ENCODE measurements at regions not wholly inside any gene's neighbourhood (a gene's known extent, or its start where the extent isn't known, plus 50 kb on each side); places are given as distances from the start of the nearest gene placed in this dataset.
A peak's percentile ranks its signal among the peaks of the same experiment; 100 is the strongest.
"Not testable (repeated sequence)": the region's sequence is repeated elsewhere in the genome, so short reads cannot be mapped to it uniquely, and the experiment has no call there.

DNA sequence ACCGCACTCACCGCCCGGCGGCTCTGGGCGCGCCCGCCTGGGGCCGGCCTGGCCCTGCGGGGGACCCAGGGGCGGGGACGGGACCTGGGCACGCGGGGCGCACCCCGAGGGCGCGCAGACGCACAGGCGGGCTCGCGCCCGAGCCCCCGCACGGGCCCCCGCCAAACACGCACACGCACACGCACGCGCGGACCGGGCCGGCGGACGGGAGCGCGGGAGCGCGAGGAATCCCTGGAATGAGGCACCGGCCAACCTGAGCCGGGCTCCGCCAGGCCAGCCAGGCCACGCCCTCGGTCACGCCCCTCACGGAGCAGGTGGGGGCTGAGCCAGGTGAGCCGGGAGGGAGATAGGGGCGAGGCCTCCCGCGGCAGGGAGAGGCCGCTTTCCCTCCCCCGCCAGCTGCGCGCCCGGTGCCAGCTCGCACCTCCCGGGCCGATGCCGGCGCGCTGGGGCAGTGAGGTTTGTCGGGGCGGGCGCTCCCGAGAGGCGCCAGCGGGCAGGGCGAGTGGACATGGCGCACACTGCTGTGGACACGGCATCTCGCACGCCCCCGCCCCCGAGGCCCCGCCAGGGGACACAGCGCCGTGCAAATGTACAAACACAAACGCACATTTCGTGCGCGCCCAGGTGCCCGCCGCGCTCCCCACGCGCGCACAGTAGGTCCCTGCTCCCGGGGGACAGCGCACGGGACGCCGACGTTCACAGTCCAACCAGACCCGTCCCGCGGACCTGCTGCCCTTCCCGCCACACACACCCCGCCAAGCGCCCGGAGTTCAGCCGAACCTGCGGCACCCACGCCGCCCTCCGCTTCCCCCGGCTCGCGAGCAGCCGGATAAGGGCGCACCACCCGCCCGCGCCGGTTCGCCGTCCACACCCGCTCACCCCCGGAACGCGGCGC, 75.9 kb upstream of the VGLL4 start:
- peak overlapping the region; percentile 85 for H3K4me3 Mint-ChIP-seq
- H3K9me3 Mint-ChIP-seq = no peaks in the 10 kb centered on the region
- no peaks in the 10 kb centered on the region for H3K36me3 Mint-ChIP-seq (ENCODE audit: low read depth)
- H3K4me1 Mint-ChIP-seq (ENCODE audit: low read depth) = peaks cover 21% of the 10 kb centered on the region
- H3K27me3 Mint-ChIP-seq (ENCODE audit: low read depth) = peaks cover 35% of the 10 kb centered on the region
- no peak overlapping the region for H3K27ac Mint-ChIP-seq

DNA sequence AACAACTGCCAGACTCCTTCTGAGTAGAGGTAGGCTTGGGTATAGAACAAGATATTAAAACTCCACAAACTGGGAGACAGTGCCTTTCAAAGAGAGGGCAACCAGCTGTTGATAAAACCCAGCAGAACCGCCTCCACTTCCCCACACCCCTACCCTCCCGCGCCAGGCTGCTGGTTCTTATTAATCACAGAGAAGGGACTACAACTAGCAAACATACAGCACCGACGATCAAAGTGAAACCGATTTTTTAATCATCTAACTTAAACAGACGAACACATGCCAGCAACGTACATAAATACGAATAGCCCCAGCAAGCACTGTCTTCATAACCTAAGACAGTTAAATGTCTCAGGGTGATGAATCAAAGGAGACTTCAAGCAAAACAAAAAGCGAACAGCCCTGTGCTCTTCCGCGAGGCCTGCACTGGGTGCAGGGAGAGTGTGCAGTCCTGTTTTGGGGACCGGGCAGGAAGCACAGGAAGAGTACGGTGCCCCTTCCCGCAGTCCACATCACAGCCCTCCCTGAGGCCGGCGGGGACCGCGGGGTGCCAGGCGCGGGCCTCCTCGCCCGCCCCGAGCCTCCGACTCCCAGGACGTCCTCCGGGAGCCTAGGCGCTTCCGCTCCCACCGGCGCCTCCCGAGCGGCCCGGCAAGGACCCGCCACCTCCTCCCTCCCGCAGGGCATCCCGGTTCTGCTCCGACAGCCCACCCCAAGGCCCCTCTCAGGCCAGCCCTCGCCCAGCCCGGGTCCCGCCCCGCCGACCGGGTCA, 75.1 kb upstream of the VGLL4 start:
- Mint-ChIP-seq H3K27me3 (ENCODE audit: low read depth) (peaks cover 35% of the 10 kb centered on the region), H3K27ac (peak overlapping the region; percentile 77), H3K36me3 (ENCODE audit: low read depth) (no peaks in the 10 kb centered on the region), H3K4me3 (peak overlapping the region; percentile 90), H3K9me3 (no peaks in the 10 kb centered on the region), H3K4me1 (ENCODE audit: low read depth) (peaks cover 19% of the 10 kb centered on the region)

DNA sequence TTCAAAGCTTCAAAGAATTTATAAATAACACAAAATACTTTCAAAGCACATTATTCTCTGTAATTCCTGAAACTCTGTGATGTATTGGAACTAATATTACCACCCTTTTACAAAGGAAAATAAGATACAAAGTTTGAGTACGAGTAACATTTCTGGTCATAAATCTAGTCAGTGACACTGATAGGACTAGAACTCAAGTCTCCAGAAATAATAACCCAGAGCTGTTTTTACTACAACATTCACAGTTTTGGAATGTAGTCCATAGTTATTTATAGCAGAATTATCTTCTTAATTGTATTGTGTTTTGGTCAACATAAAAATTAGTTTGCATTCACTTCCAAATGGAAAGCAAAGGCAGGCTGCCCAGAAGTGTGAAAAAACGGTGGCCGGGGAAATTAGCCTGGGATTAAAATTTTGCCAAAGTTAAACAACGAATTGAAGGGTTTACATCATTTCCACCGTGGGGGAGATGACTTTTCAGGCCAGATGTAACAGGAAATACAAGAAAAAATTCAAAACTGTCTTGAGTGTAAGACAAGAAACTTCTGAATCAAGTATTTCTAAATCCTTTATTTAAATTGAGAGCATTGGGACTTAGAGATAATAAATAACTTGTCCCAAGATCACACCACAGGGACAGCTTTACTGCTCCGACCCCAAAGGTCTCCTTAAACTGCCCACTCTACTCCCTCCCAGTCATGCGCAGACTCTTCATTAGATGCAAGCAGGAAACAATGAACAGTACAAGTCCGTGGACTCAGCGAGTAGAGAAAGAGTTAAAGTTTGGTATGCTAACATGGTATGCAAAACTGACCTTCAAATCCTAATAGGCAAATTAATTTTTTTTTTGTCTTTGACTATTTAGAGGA, 74.3 kb upstream of the VGLL4 start:
- Mint-ChIP-seq H3K4me3 (peak overlapping the region; percentile 90), H3K36me3 (ENCODE audit: low read depth) (no peaks in the 10 kb centered on the region), H3K27ac (peak overlapping the region; percentile 77), H3K9me3 (no peaks in the 10 kb centered on the region), H3K27me3 (ENCODE audit: low read depth) (peaks cover 35% of the 10 kb centered on the region), H3K4me1 (ENCODE audit: low read depth) (peaks cover 19% of the 10 kb centered on the region)

DNA sequence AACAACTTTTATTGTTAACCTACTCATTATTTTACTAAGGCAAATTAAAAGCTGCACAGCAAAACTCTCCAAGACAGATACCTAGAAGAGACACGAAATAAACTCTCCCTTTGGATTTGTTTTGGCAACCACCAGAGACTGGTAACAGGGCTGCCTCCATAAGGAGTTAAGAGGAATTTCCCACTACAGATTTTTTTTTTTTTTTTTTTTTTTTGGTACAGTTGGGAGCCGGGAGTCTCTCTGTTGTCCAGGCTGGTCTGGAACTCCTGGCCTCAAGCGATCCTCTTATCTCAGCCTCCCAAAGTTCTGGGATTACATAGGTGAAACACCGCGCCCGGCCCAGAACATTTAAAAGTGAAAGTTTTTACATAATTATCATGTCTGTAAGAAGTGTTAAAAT, 73.6 kb upstream of the VGLL4 start:
- Mint-ChIP-seq H3K27me3 (ENCODE audit: low read depth) (peaks cover 35% of the 10 kb centered on the region), H3K4me3 (no peak overlapping the region), H3K9me3 (no peaks in the 10 kb centered on the region), H3K4me1 (ENCODE audit: low read depth) (peaks cover 19% of the 10 kb centered on the region), H3K27ac (no peak overlapping the region), H3K36me3 (ENCODE audit: low read depth) (no peaks in the 10 kb centered on the region)

DNA sequence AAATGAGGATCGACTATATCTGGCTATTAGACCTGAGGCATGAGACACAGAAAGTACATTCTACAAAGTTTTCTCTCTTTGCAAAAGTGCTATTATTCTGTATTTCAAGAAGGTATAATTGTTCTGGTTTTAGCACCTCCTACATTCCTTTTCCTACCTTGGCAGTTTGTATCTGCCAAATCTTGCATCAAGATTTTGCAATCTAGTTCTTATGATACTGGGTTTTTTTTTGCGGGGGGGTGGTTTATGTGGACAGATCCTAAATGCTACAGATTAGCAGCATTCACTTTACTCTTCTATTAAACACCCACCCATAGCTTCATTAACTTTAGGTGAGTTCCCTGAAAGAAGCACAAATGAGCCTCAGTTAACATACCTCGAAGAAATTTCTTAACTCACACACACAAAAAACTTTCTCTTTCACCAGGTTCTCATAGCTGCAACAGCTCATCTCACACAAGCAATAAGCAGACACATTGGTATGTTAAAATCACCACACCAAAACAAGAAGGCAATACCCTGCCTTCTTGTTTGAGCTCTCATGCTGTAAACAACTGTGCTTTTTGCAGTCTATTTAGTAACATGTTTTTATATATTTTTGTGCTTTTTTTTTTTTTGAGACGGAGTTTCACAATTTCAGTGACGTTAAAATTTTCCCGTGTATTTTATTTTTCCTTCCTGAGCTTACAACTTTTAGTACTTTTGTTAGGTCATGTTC, 73.0 kb upstream of the VGLL4 start:
- Mint-ChIP-seq H3K4me3 (no peak overlapping the region), H3K27me3 (ENCODE audit: low read depth) (peaks cover 30% of the 10 kb centered on the region), H3K36me3 (ENCODE audit: low read depth) (no peaks in the 10 kb centered on the region), H3K27ac (no peak overlapping the region), H3K4me1 (ENCODE audit: low read depth) (peaks cover 19% of the 10 kb centered on the region), H3K9me3 (no peaks in the 10 kb centered on the region)

DNA sequence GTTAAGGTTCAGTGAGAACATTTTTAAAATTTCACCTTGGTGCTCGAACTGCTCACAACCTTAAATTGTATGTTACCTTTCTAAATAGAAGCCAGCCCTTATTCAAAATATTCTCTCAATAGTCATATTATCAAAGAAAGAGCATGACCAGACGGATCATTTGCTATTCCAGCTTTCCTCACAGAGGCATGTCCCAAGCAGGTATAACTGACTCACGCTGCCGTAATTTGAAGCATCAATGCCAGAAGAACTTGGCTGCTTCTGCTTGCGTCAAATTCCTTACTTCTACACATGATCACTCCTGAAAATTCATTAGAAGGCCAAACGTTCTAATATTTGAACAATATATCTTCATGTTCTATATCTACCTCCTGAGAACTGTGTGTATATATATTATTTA, 69.5 kb upstream of the VGLL4 start:
- Mint-ChIP-seq H3K9me3 (peaks cover 9% of the 10 kb centered on the region), H3K4me1 (ENCODE audit: low read depth) (peaks cover 6% of the 10 kb centered on the region), H3K27ac (no peak overlapping the region), H3K4me3 (no peak overlapping the region), H3K27me3 (ENCODE audit: low read depth) (peaks cover 7% of the 10 kb centered on the region), H3K36me3 (ENCODE audit: low read depth) (no peaks in the 10 kb centered on the region)

DNA sequence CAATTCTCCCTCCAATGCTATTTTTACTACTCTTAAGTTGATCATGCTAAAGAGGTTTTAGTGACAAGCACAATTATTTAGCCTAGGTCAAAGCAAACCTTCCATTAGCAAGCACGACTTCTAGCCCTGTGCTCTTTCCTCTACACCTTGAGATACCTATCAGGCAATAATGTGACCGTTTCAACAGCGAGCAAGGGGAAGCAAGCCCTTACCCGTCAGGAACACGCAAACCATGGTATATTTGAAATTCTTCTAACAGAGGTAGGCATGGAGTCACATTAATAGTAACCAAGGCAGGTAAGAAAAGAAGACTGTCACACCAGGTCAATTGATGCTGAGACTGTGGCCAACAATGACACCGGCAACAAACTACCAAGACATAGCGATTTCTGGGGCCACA, 68.9 kb upstream of the VGLL4 start:
- Mint-ChIP-seq H3K36me3 (ENCODE audit: low read depth) (no peaks in the 10 kb centered on the region), H3K27me3 (ENCODE audit: low read depth) (peaks cover 3% of the 10 kb centered on the region), H3K4me1 (ENCODE audit: low read depth) (peaks cover 3% of the 10 kb centered on the region), H3K27ac (no peak overlapping the region), H3K9me3 (peaks cover 9% of the 10 kb centered on the region), H3K4me3 (no peak overlapping the region)

DNA sequence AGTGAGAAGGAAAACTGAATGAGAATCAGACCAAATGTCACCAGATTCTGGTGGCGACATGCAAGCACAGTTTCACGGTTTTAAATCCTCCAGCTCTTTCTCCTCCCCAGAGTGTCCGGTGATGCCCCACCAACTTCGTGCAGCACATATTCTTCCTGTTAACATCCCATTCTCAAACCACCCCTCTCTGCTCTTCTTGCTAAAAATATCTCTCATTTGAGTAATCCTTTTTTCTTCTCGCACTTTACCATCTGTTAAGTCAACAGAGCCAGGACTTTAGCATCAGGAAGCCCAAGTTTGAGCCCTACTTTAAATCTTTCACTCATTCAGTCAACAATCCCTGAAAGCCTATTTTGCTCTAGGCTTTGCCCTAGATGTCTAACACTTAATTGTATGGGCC, 68.2 kb upstream of the VGLL4 start:
- peaks cover 3% of the 10 kb centered on the region for H3K4me1 Mint-ChIP-seq (ENCODE audit: low read depth)
- H3K27me3 Mint-ChIP-seq (ENCODE audit: low read depth) = peaks cover 3% of the 10 kb centered on the region
- H3K9me3 Mint-ChIP-seq = peaks cover 9% of the 10 kb centered on the region
- no peak overlapping the region for H3K4me3 Mint-ChIP-seq
- no peak overlapping the region for H3K27ac Mint-ChIP-seq
- no peaks in the 10 kb centered on the region for H3K36me3 Mint-ChIP-seq (ENCODE audit: low read depth)

DNA sequence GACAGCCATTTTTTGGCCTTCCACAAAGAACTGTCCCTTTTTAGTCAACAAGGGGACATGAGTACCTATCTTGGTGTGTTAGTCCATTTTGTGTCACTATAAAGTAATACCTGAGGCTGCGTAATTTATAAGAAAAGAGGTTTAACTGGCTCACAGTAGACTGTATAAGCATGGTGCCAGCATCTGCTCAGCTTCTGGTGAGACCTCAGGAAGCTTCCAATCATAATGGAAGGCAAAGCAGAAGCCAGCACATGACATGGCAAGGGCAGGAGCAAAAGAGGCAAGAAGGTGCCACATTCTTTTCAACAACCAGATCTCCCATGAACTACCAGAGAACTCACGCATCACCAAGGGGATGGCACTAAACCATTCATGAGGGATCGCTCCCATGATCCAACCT, 66.1 kb upstream of the VGLL4 start:
- Mint-ChIP-seq H3K4me1 (ENCODE audit: low read depth) (no peaks in the 10 kb centered on the region), H3K27ac (no peak overlapping the region), H3K36me3 (ENCODE audit: low read depth) (no peaks in the 10 kb centered on the region), H3K4me3 (no peak overlapping the region), H3K27me3 (ENCODE audit: low read depth) (no peaks in the 10 kb centered on the region), H3K9me3 (peaks cover 9% of the 10 kb centered on the region)

DNA sequence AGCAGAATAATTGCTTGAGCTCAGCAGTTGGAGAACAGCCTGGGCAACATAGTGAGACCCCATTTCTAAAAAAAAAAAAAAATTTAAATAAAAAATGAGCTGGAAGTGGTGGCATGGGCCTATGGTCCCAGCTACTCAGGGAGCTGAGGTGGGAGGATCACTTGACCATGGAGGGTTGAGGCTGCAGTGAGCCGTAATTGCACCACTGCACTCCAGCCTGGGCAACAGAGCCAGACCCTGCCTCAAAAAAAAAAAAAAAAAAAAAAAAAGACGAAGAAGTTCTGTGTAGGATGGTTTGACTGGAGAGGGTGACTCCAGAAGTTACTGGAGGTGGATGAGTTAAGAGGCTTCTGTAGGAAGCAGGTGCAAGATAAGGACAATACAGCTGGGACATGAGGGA, 63.4 kb upstream of the VGLL4 start:
- H3K9me3 Mint-ChIP-seq; H3K27ac Mint-ChIP-seq; H3K4me3 Mint-ChIP-seq; H3K36me3 Mint-ChIP-seq (ENCODE audit: low read depth); H3K27me3 Mint-ChIP-seq (ENCODE audit: low read depth); H3K4me1 Mint-ChIP-seq (ENCODE audit: low read depth): not testable (repeated sequence)

DNA sequence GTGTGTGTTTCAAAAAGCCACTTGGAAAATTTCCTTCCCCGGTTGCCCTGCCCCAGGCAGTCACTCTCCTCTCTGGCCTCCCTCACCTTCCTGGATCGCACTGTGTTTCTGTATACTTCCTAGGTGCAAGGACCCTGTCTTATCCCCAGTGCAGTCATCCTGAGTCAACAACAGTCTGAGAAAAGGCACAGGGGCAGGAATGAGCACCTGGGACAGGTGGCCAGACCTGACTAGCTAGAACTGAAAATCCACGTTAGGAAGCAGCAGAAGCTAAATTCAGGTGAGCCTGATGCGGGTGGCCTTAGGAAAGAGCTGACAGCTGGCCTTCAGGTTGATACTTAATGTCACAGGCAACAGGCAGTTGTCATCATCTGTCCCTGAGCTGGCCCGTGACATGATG, 62.9 kb upstream of the VGLL4 start:
- H3K4me1 Mint-ChIP-seq (ENCODE audit: low read depth) = no peaks in the 10 kb centered on the region
- no peak overlapping the region for H3K4me3 Mint-ChIP-seq
- no peaks in the 10 kb centered on the region for H3K27me3 Mint-ChIP-seq (ENCODE audit: low read depth)
- H3K36me3 Mint-ChIP-seq (ENCODE audit: low read depth) = no peaks in the 10 kb centered on the region
- no peak overlapping the region for H3K27ac Mint-ChIP-seq
- H3K9me3 Mint-ChIP-seq = peaks cover 9% of the 10 kb centered on the region

DNA sequence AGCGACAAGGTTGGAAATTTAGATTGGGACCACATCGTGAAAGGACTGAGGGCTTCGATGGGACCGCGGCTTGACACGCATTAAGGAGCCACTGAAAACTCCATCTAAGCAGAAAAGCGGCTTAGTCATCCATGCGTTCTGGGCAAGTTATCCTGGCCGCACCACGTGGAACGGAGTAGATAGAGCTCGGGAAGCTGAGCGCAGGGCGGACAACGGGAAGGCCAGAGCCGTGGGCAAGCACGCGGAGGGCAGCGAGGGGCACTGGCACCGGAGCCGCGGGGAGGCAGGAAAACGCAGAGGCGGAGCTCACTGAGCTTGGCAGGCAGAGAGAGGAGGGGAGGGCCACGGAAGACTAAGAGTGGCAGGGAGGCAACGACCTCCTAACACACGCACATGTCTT, 61.3 kb upstream of the VGLL4 start:
- Mint-ChIP-seq H3K4me1 (ENCODE audit: low read depth) (no peaks in the 10 kb centered on the region), H3K9me3 (peaks cover 6% of the 10 kb centered on the region), H3K4me3 (no peak overlapping the region), H3K27ac (no peak overlapping the region), H3K27me3 (ENCODE audit: low read depth) (no peaks in the 10 kb centered on the region), H3K36me3 (ENCODE audit: low read depth) (no peaks in the 10 kb centered on the region)

DNA sequence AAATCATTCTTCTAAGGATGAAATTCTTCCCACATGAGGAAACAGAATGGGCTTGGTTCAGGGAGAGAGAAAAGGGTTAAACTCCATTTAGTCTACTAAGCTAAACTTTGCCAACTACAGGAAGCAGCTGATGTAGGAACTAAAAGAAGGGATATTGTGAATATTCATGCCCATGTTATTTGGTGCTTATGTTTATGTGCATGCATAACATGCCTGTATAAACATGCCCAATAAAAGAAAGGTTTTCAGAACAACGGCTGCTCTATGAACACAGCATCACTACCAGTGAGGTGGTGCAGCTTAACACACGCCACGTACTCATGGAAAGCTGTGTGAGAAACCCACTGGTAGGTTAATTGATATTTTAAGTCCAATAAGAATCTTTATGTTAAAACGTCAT, 59.4 kb upstream of the VGLL4 start:
- Mint-ChIP-seq H3K36me3 (ENCODE audit: low read depth) (no peaks in the 10 kb centered on the region), H3K27ac (no peak overlapping the region), H3K9me3 (no peaks in the 10 kb centered on the region), H3K27me3 (ENCODE audit: low read depth) (no peaks in the 10 kb centered on the region), H3K4me1 (ENCODE audit: low read depth) (no peaks in the 10 kb centered on the region), H3K4me3 (no peak overlapping the region)

DNA sequence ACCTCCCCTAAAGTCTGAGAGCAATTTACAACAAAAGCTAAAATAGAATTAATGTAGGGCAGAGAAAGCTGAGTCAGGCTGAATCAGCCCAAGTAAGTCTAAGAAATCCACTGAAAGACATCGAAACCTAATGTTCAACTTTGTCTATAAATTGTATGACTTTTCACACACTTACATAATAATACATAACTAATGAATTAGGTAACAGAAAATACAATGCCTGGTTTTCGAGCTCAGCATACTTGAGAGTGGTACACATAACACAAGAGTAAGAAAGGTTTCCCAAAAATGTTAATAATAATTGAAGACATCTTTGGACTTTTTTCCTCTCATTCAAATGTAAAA, 55.3 kb upstream of the VGLL4 start:
- no peaks in the 10 kb centered on the region for H3K27me3 Mint-ChIP-seq (ENCODE audit: low read depth)
- H3K4me3 Mint-ChIP-seq = no peak overlapping the region
- H3K27ac Mint-ChIP-seq = no peak overlapping the region
- H3K36me3 Mint-ChIP-seq (ENCODE audit: low read depth) = no peaks in the 10 kb centered on the region
- H3K4me1 Mint-ChIP-seq (ENCODE audit: low read depth) = no peaks in the 10 kb centered on the region
- no peaks in the 10 kb centered on the region for H3K9me3 Mint-ChIP-seq

Data from T-helper 1 cell treated with Interleukin-12 subunit alpha and Interleukin-12 subunit beta and Interleukin-4 antibody, amounts not matched to agents 30 μg/mL and 1 μg/mL, for 36 hours (primary cell).